ENCODE measurements at regions not wholly inside any gene's neighbourhood (a gene's known extent, or its start where the extent isn't known, plus 50 kb on each side); places are given as distances from the start of the nearest gene placed in this dataset.

DNA sequence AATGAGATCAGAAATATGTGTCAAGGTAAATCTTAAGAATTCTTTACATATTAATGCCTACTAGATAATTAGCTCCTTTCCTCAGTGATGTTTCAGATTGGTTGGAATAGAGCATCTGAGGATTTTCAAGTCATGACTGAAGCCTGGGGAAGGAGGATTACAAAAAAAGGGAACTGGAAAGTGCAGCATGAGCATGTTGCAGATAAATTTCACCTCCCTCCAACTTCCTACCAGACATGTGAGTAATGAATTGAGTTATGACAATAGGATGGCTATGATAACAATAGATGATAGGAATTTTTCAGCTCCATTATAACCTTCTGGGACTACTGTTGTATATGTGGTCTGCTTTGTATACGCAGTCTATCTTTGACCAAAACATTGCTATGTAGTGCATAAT, 104.2 kb upstream of the RAB18 start:
- Histone ChIP-seq H3K27ac (ENCODE audit: low read length) (no peak overlapping the region), H3K36me3 (ENCODE audit: control insufficient read depth, insufficient read depth, low read length) (no peaks in the 10 kb centered on the region), H3K27me3 (ENCODE audit: control insufficient read depth, insufficient read depth, low read length) (no peaks in the 10 kb centered on the region), H3K4me1 (ENCODE audit: control insufficient read depth, insufficient read depth, low read length) (no peaks in the 10 kb centered on the region), H3K4me3 (ENCODE audit: low read depth in 2 of 2, low read length in 2 of 2) (no peak overlapping the region), H3K9me3 (ENCODE audit: control insufficient read depth, insufficient read depth, low read depth, low read length) (no peaks in the 10 kb centered on the region)
- no peak for ATAC-seq
- intact Hi-C loops (cut with micrococcal nuclease; ENCODE audit: unreplicated experiment), result no loop called here
- DNase-seq (ENCODE audit: low read depth, low spot score), result no peak
- TF ChIP-seq REST (IDR thresholded peaks at IDR 0.05; ENCODE audit: insufficient read depth in 1 of 2, low read depth in 2 of 2, low read length in 1 of 2) (no peak), POLR2AphosphoS5 (IDR thresholded peaks at IDR 0.05; ENCODE audit: low read depth, low read length) (no peak), TCF7L2 (IDR thresholded peaks at IDR 0.05; ENCODE audit: low read depth, low read length) (no peak), SIN3A (IDR thresholded peaks at IDR 0.05; ENCODE audit: borderline replicate concordance, insufficient read depth, low read depth, low read length) (no peak)
- TF ChIP-seq, protein P1, sequence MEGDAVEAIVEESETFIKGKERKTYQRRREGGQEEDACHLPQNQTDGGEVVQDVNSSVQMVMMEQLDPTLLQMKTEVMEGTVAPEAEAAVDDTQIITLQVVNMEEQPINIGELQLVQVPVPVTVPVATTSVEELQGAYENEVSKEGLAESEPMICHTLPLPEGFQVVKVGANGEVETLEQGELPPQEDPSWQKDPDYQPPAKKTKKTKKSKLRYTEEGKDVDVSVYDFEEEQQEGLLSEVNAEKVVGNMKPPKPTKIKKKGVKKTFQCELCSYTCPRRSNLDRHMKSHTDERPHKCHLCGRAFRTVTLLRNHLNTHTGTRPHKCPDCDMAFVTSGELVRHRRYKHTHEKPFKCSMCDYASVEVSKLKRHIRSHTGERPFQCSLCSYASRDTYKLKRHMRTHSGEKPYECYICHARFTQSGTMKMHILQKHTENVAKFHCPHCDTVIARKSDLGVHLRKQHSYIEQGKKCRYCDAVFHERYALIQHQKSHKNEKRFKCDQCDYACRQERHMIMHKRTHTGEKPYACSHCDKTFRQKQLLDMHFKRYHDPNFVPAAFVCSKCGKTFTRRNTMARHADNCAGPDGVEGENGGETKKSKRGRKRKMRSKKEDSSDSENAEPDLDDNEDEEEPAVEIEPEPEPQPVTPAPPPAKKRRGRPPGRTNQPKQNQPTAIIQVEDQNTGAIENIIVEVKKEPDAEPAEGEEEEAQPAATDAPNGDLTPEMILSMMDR (IDR thresholded peaks at IDR 0.05), result no peak
- ChIA-PET CTCF (no interaction called here), POLR2A (no interaction called here)
- in situ Hi-C loops (cut with HindIII; ENCODE audit: low pct_unique_long_range_greater_than_20kb, low sequenced_read_pairs), result no loop called here
- BruUV-seq (replicated peaks), result no TSS peak

GRCh38 chr10:27393961-27394360, 110.1 kb upstream of the RAB18 start:
- intact Hi-C loops (cut with micrococcal nuclease; ENCODE audit: unreplicated experiment), result no loop called here
- no peak for DNase-seq (ENCODE audit: low read depth, low spot score)
- H3K27ac ChIP-seq (ENCODE audit: low read length), result no peak overlapping the region
- no peaks in the 10 kb centered on the region for H3K4me1 ChIP-seq (ENCODE audit: control insufficient read depth, insufficient read depth, low read length)
- CTCF ChIA-PET, result no interaction called here
- ATAC-seq, result no peak
- no peaks in the 10 kb centered on the region for H3K9me3 ChIP-seq (ENCODE audit: control insufficient read depth, insufficient read depth, low read depth, low read length)
- in situ Hi-C loops (cut with HindIII; ENCODE audit: low pct_unique_long_range_greater_than_20kb, low sequenced_read_pairs), result no loop called here
- TF ChIP-seq, protein P1 (IDR thresholded peaks at IDR 0.05), result no peak
- TF ChIP-seq REST (IDR thresholded peaks at IDR 0.05; ENCODE audit: insufficient read depth in 1 of 2, low read depth in 2 of 2, low read length in 1 of 2), result no peak
- no TSS peak for BruUV-seq (replicated peaks)
- H3K36me3 ChIP-seq (ENCODE audit: control insufficient read depth, insufficient read depth, low read length), result no peaks in the 10 kb centered on the region
- no peak overlapping the region for H3K4me3 ChIP-seq (ENCODE audit: low read depth in 2 of 2, low read length in 2 of 2)
- POLR2A ChIA-PET, result no interaction called here
- no peaks in the 10 kb centered on the region for H3K27me3 ChIP-seq (ENCODE audit: control insufficient read depth, insufficient read depth, low read length)
